ENCODE measurements at regions not wholly inside any gene's neighbourhood (a gene's known extent, or its start where the extent isn't known, plus 50 kb on each side); places are given as distances from the start of the nearest gene placed in this dataset.

DNA sequence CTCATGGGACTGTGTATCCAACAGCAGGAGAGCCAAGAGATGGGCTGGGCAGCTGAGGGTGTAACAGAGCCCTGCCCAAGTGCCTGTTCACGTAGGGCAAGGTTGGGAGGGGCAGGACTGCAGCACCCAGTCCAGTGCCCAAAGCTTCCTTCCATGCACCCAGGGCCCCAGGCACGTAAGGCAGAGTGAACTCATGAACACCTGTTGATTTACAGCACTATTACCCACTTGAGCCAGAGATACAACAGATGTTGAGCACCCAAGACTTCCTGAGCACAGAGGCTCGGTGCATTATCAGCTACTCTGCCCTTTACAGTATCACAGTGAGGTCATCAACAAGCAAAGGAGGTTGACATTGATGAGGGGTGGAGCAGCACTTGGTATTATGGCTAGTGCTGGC, 50.2 kb upstream of the FHL2 start:
- DNase-seq (ENCODE audit: low spot score), result no peak
